CD8-positive, alpha-beta memory T cell (primary cell): ENCODE measurements at regions not wholly inside any gene's neighbourhood (a gene's known extent, or its start where the extent isn't known, plus 50 kb on each side); places are given as distances from the start of the nearest gene placed in this dataset.

Experiments
- CTCF ChIA-PET: fragments of 350-600 bp; sonication (Branson Sonifier 250); formaldehyde crosslinking; loops from one replicate; lab custom pipeline; 2021; ENCODE audit warnings: antibody characterized with exemption; lab: Charles Lee
- POLR2A ChIA-PET: fragments of 350-600 bp; sonication (Branson Sonifier 250); formaldehyde crosslinking; loops from one replicate; lab custom pipeline; 2021; ENCODE audit warnings: antibody characterized with exemption; lab: Charles Lee
- DNase-seq, 5 donors: peaks; one replicate each; pipeline versions ENCODE4 v3.0.0 to v3.0.0-alpha.2; 2020 to 2022; ENCODE audit warnings: mixed read lengths in 1 of 5
- H3K27ac ChIP-seq: one replicate; pipeline ENCODE4 v1.7.0; 2013; ENCODE audit warnings: low read depth, mild to moderate bottlenecking, low read length, moderate library complexity
- H3K27me3 ChIP-seq: 2 replicates; pipeline ENCODE4 v1.7.0; 2013; ENCODE audit warnings: low read length, mild to moderate bottlenecking; ENCODE audit not compliant: insufficient read depth, poor library complexity, severe bottlenecking
- H3K36me3 ChIP-seq: 2 replicates; pipeline ENCODE4 v1.7.0; 2013; ENCODE audit warnings: mild to moderate bottlenecking, low read length, moderate library complexity; ENCODE audit not compliant: insufficient read depth
- H3K4me1 ChIP-seq: 2 replicates; pipeline ENCODE4 v1.7.0; 2013; ENCODE audit warnings: mild to moderate bottlenecking, low read length, moderate library complexity; ENCODE audit not compliant: insufficient read depth
- H3K4me3 ChIP-seq: 2 replicates; pipeline ENCODE4 v1.7.0; 2013; ENCODE audit warnings: mild to moderate bottlenecking, low read length
- H3K9me3 ChIP-seq: 2 replicates; pipeline ENCODE4 v1.7.0; 2013; ENCODE audit warnings: mild to moderate bottlenecking, low read length
- H3K27ac Mint-ChIP-seq, 8 donors: one replicate each; pipeline ENCODE4 v1.8.0; 2020 to 2021; ENCODE audit warnings: mixed read lengths in 8 of 8, mild to moderate bottlenecking in 6 of 8, inconsistent platforms in 3 of 8, moderate library complexity in 3 of 8
- H3K27me3 Mint-ChIP-seq, 2 donors: one replicate each; pipeline ENCODE4 v1.8.0; 2020 to 2021; ENCODE audit warnings: mixed read lengths in 2 of 2, mild to moderate bottlenecking in 1 of 2, moderate library complexity in 1 of 2
- H3K36me3 Mint-ChIP-seq, 3 donors: one replicate each; pipeline ENCODE4 v1.8.0; 2020 to 2021; ENCODE audit warnings: mixed read lengths in 3 of 3, inconsistent platforms in 1 of 3, mild to moderate bottlenecking in 1 of 3
- H3K4me1 Mint-ChIP-seq, 3 donors: one replicate each; pipeline ENCODE4 v1.8.0; 2020 to 2021; ENCODE audit warnings: mixed read lengths in 3 of 3, inconsistent platforms in 1 of 3, mild to moderate bottlenecking in 1 of 3
- H3K4me3 Mint-ChIP-seq, 7 donors: one replicate each; pipeline ENCODE4 v1.8.0; 2020 to 2021; ENCODE audit warnings: mixed read lengths in 7 of 7, mild to moderate bottlenecking in 6 of 7, moderate library complexity in 4 of 7, inconsistent platforms in 2 of 7
- H3K9me3 Mint-ChIP-seq, 5 donors: one replicate each; pipeline ENCODE4 v1.8.0; 2020 to 2022; ENCODE audit warnings: mixed read lengths in 5 of 5, mild to moderate bottlenecking in 3 of 5, moderate library complexity in 2 of 5, inconsistent platforms in 1 of 5

DNA sequence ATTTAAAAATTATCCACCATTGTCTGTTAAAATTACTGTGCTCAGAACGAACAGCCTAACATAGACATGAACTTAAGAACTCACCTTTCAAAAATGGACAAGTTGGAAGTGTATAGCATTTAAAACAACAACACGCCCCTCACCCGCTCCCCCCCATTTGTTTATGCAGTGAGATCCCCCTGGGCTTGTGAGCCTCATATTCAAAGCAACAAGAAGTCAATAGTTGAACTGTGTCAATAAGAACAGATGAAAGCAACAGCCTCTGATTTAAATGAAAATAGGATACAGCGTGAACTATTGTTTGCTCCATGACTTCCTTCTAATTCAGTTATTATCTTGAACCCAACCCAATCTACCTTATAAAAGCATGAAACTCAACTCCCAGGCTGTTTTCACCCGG is 314.2 kb downstream of the BLID start:
- Mint-ChIP-seq H3K36me3 (peaks cover 0 to 18% (median 0%) of the 10 kb centered on the region in 3 donors), H3K27me3 (no peaks in the 10 kb centered on the region), H3K27ac (no peak overlapping the region), H3K9me3 (peaks cover 4 to 22% (median 14%) of the 10 kb centered on the region in 5 donors), H3K4me3 (no peak overlapping the region), H3K4me1 (no peaks in the 10 kb centered on the region)
- Histone ChIP-seq H3K27ac (no peak overlapping the region), H3K27me3 (no peaks in the 10 kb centered on the region), H3K4me3 (no peak overlapping the region), H3K4me1 (no peaks in the 10 kb centered on the region), H3K9me3 (no peaks in the 10 kb centered on the region), H3K36me3 (no peaks in the 10 kb centered on the region)
- CTCF ChIA-PET, result no interaction called here
- POLR2A ChIA-PET, result no interaction called here
- no peak for DNase-seq

DNA sequence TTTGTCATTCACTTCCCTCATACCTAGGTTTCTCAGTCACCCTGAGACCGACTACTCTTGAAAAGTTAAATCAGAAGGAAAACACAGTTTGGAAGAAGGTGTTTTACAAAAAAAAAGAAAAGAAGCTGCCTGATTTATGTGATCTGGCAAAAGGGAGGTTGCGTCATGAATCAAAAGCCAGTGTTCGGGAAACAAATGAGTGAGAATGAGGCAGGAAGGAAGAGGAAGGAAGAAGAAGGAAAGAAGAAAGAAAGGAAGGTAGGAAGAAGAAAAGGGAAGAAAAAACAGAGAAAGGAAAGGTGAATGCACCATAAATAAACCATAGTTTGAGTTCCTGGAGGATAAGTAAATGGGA is 314.6 kb downstream of the BLID start:
- ChIA-PET POLR2A (no interaction called here), CTCF (no interaction called here)
- H3K27ac ChIP-seq, result no peak overlapping the region
- H3K4me1 ChIP-seq, result no peaks in the 10 kb centered on the region
- Mint-ChIP-seq H3K9me3 (peaks cover 4 to 22% (median 15%) of the 10 kb centered on the region in 5 donors), H3K27me3 (no peaks in the 10 kb centered on the region), H3K27ac (peak overlapping the region in 1 of 8 donors; percentile 64), H3K4me1 (no peaks in the 10 kb centered on the region), H3K4me3 (no peak overlapping the region), H3K36me3 (peaks cover 0 to 18% (median 0%) of the 10 kb centered on the region in 3 donors)
- DNase-seq, result no peak
- no peak overlapping the region for H3K4me3 ChIP-seq
- no peaks in the 10 kb centered on the region for H3K36me3 ChIP-seq
- H3K9me3 ChIP-seq, result no peaks in the 10 kb centered on the region
- no peaks in the 10 kb centered on the region for H3K27me3 ChIP-seq

DNA sequence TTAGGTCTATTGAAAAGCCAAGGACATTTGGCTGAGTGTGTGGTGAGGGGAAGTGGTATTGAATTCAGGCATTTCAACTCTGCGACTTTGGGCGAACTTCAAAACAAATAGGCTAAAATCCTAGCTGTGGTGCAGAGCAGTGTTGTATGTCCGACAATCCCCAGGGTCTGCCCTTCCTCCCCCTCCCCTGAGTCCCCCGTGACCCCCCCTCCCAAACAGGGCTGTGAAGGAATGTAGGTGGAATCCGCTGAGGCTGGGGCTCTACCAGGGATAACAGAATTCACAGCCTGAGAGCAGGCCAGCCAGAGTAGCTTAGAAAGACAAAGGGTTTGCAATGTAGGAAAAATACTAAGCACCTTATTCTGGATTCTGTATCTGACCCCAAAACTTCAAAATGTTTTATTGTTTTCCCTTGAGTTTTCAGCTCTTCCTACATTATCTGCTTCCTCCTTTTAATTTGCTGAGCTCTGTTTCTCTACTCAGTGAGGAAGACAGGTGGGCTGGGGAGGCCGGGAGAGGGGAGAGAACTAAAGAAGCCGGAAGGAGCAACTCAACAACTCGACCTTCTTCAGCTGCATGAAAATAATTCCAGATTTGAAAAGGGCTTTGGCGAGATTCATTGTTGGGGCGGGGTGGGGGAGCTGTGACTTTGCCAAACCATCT is 315.2 kb downstream of the BLID start:
- H3K4me1 Mint-ChIP-seq, result no peaks in the 10 kb centered on the region
- H3K27me3 Mint-ChIP-seq, result no peaks in the 10 kb centered on the region
- Histone ChIP-seq H3K36me3 (no peaks in the 10 kb centered on the region), H3K9me3 (no peaks in the 10 kb centered on the region), H3K27ac (no peak overlapping the region), H3K27me3 (no peaks in the 10 kb centered on the region), H3K4me1 (no peaks in the 10 kb centered on the region), H3K4me3 (no peak overlapping the region)
- no peak overlapping the region for H3K4me3 Mint-ChIP-seq
- H3K36me3 Mint-ChIP-seq, result peaks cover 0 to 18% (median 0%) of the 10 kb centered on the region in 3 donors
- POLR2A ChIA-PET, result no interaction called here
- peaks cover 4 to 22% (median 15%) of the 10 kb centered on the region in 5 donors for H3K9me3 Mint-ChIP-seq
- CTCF ChIA-PET, result no interaction called here
- DNase-seq, result no peak
- no peak overlapping the region for H3K27ac Mint-ChIP-seq

GRCh38 chr11:121800240-121800639 is 315.8 kb downstream of the BLID start:
- no peaks in the 10 kb centered on the region for H3K27me3 ChIP-seq
- Mint-ChIP-seq H3K4me3 (no peak overlapping the region), H3K9me3 (peaks cover 4 to 22% (median 15%) of the 10 kb centered on the region in 5 donors), H3K4me1 (no peaks in the 10 kb centered on the region), H3K36me3 (peaks cover 0 to 18% (median 0%) of the 10 kb centered on the region in 3 donors), H3K27ac (no peak overlapping the region), H3K27me3 (no peaks in the 10 kb centered on the region)
- H3K9me3 ChIP-seq, result no peaks in the 10 kb centered on the region
- POLR2A ChIA-PET, result no interaction called here
- no peaks in the 10 kb centered on the region for H3K4me1 ChIP-seq
- CTCF ChIA-PET, result no interaction called here
- no peak overlapping the region for H3K27ac ChIP-seq
- no peak overlapping the region for H3K4me3 ChIP-seq
- no peaks in the 10 kb centered on the region for H3K36me3 ChIP-seq
- DNase-seq, result no peak

DNA sequence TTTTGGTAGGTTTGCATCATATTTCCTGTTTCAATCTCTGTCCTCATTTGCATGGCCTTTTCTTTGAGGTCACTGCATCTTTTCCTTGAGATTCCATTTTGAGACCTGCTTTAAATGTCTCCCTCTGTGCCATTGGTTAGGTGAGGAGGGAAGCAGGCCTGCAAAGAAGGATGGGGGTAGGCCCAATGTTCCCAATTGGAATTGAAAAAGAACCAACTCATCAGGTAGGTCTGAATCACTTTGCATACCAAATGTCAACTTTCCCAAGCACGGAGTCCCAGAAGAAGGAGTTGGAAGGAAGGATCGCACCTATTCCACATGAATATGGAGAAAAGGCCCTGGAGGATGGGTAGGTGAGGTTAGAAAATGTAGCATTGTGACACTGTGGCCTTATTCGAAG is 318.5 kb downstream of the BLID start:
- no peak overlapping the region for H3K4me3 ChIP-seq
- H3K27me3 ChIP-seq, result no peaks in the 10 kb centered on the region
- H3K4me1 ChIP-seq, result no peaks in the 10 kb centered on the region
- no peaks in the 10 kb centered on the region for H3K9me3 ChIP-seq
- peaks cover 0 to 24% (median 0%) of the 10 kb centered on the region in 3 donors for H3K36me3 Mint-ChIP-seq
- ChIA-PET POLR2A (no interaction called here), CTCF (no interaction called here)
- H3K27me3 Mint-ChIP-seq, result no peaks in the 10 kb centered on the region
- no peaks in the 10 kb centered on the region for H3K36me3 ChIP-seq
- H3K27ac Mint-ChIP-seq, result no peak overlapping the region
- H3K4me3 Mint-ChIP-seq, result no peak overlapping the region
- H3K27ac ChIP-seq, result no peak overlapping the region
- H3K9me3 Mint-ChIP-seq, result peaks cover 4 to 25% (median 15%) of the 10 kb centered on the region in 5 donors
- DNase-seq, result no peak
- H3K4me1 Mint-ChIP-seq, result no peaks in the 10 kb centered on the region

DNA sequence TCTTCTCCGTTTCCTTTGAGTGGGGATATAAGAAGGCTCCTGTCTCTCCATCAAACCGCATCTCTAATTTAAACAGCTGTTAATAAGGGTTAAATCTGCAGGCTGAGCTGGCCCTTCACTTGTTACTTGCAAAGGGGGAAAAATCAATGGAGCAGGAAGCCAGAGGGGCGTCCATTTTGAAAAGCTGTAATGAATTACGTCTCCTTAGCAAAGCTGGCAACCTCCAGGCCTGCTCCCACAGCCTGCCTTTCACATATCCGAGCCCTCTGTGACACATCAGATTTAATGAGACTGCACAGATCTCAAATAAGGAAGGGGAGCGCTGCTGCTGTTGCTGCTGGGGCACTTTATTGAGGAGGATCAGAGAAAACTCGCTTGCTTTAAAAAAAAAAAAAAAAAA is 320.8 kb downstream of the BLID start:
- Mint-ChIP-seq H3K27ac (no peak overlapping the region), H3K36me3 (peaks cover 0 to 25% (median 3%) of the 10 kb centered on the region in 3 donors), H3K4me3 (no peak overlapping the region), H3K27me3 (peaks cover 4 to 11% of the 10 kb centered on the region in 2 donors), H3K4me1 (no peaks in the 10 kb centered on the region), H3K9me3 (peaks cover 2 to 19% (median 10%) of the 10 kb centered on the region in 5 donors)
- no peak for DNase-seq
- H3K36me3 ChIP-seq, result no peaks in the 10 kb centered on the region
- no peak overlapping the region for H3K4me3 ChIP-seq
- POLR2A ChIA-PET, result no interaction called here
- no peaks in the 10 kb centered on the region for H3K27me3 ChIP-seq
- H3K27ac ChIP-seq, result no peak overlapping the region
- CTCF ChIA-PET, result no interaction called here
- no peaks in the 10 kb centered on the region for H3K9me3 ChIP-seq
- no peaks in the 10 kb centered on the region for H3K4me1 ChIP-seq

DNA sequence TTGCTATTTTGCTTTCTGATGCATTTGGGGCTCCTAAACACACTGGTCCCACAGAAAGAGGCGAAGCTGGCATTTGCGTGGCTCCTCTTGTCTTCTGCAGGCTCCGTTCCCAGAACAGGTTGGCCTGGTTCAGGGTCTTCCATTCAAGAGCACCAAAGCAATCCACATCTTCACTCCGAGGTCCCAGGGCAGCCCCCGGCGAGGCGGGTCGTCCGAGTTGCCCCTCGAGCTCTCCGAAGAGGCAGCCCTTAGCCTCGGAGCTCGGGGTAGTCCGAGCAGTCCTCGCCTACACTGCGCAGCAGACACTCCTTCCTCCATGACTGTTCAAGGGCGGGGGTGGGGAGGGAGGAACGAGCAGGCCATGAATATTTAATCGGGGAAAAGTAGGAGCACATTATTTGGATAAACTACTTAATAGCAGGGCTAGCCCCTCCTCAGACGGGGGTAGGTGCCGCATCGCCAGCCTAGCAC is 321.3 kb downstream of the BLID start:
- no peak overlapping the region for H3K4me3 ChIP-seq
- Mint-ChIP-seq H3K4me3 (no peak overlapping the region), H3K36me3 (peaks cover 0 to 21% (median 3%) of the 10 kb centered on the region in 3 donors), H3K9me3 (peaks cover 0 to 15% (median 10%) of the 10 kb centered on the region in 5 donors), H3K27me3 (peaks cover 4 to 12% of the 10 kb centered on the region in 2 donors), H3K27ac (no peak overlapping the region), H3K4me1 (no peaks in the 10 kb centered on the region)
- H3K4me1 ChIP-seq, result no peaks in the 10 kb centered on the region
- no peaks in the 10 kb centered on the region for H3K27me3 ChIP-seq
- DNase-seq, result no peak
- H3K36me3 ChIP-seq, result no peaks in the 10 kb centered on the region
- ChIA-PET CTCF (no interaction called here), POLR2A (no interaction called here)
- no peak overlapping the region for H3K27ac ChIP-seq
- no peaks in the 10 kb centered on the region for H3K9me3 ChIP-seq

GRCh38 chr11:121793916-121794315 is 322.1 kb downstream of the BLID start:
- Mint-ChIP-seq H3K27me3 (peaks cover 4 to 12% of the 10 kb centered on the region in 2 donors), H3K4me1 (no peaks in the 10 kb centered on the region), H3K27ac (no peak overlapping the region), H3K36me3 (peaks cover 0 to 24% (median 3%) of the 10 kb centered on the region in 3 donors), H3K4me3 (no peak overlapping the region), H3K9me3 (peaks cover 0 to 12% (median 5%) of the 10 kb centered on the region in 5 donors)
- Histone ChIP-seq H3K4me1 (no peaks in the 10 kb centered on the region), H3K27ac (no peak overlapping the region), H3K9me3 (no peaks in the 10 kb centered on the region), H3K36me3 (no peaks in the 10 kb centered on the region), H3K27me3 (no peaks in the 10 kb centered on the region), H3K4me3 (no peak overlapping the region)
- ChIA-PET CTCF (no interaction called here), POLR2A (no interaction called here)
- DNase-seq, result no peak
